KMS-11 (cell line): ENCODE measurements at regions not wholly inside any gene's neighbourhood (a gene's known extent, or its start where the extent isn't known, plus 50 kb on each side); places are given as distances from the start of the nearest gene placed in this dataset.
"Not testable (repeated sequence)": the region's sequence is repeated elsewhere in the genome, so short reads cannot be mapped to it uniquely, and the experiment has no call there.

Experiments
- H2AFZ ChIP-seq: fragments of 200-600 bp; sonication (generic); 2 replicates; pipeline ENCODE4 v1.6.1; 2016; ENCODE audit warnings: antibody characterized with exemption, mixed run types, low read depth
- H3K27ac ChIP-seq: fragments of 200-600 bp; sonication (generic); 2 replicates; pipeline ENCODE4 v1.6.1; 2016; ENCODE audit warnings: mild to moderate bottlenecking, mixed run types
- H3K27me3 ChIP-seq: fragments of 200-600 bp; sonication (generic); 2 replicates; pipeline ENCODE4 v1.6.1; 2017; ENCODE audit warnings: mild to moderate bottlenecking, low read depth, mixed run types, moderate library complexity; ENCODE audit not compliant: insufficient read depth
- H3K36me3 ChIP-seq: fragments of 200-600 bp; sonication (generic); 2 replicates; pipeline ENCODE4 v1.6.1; 2017; ENCODE audit warnings: mild to moderate bottlenecking, mixed run types; ENCODE audit not compliant: insufficient read depth
- H3K4me1 ChIP-seq: fragments of 200-600 bp; sonication (generic); 2 replicates; pipeline ENCODE4 v1.6.1; 2016; ENCODE audit warnings: mild to moderate bottlenecking, low read depth, mixed run types; ENCODE audit not compliant: poor library complexity, severe bottlenecking
- H3K4me2 ChIP-seq: fragments of 200-600 bp; sonication (generic); 2 replicates; pipeline ENCODE4 v1.7.0; 2016; ENCODE audit warnings: mild to moderate bottlenecking, mixed run types
- H3K4me3 ChIP-seq: fragments of 200-600 bp; sonication (generic); IDR thresholded peaks from 2 replicates; pipeline ENCODE4 v1.6.1; 2017; ENCODE audit warnings: low read depth, low read length, mixed read lengths; ENCODE audit not compliant: insufficient read depth
- H3K79me2 ChIP-seq: fragments of 200-600 bp; sonication (generic); 2 replicates; pipeline ENCODE4 v1.6.1; 2016; ENCODE audit warnings: low read depth, mixed run types; ENCODE audit not compliant: insufficient read depth
- H3K9ac ChIP-seq: fragments of 200-600 bp; sonication (generic); 2 replicates; pipeline ENCODE4 v1.6.1; 2016; ENCODE audit warnings: mild to moderate bottlenecking, mixed run types
- H4K20me1 ChIP-seq: fragments of 200-600 bp; sonication (generic); 2 replicates; pipeline ENCODE4 v1.6.1; 2016; ENCODE audit warnings: mild to moderate bottlenecking, mixed run types; ENCODE audit not compliant: insufficient read depth
- TF ChIP-seq, protein P1 (sequence below): fragments of 200-600 bp; sonication (generic); conservative IDR thresholded peaks from 2 replicates; pipeline ENCODE4 v1.6.1; 2017; ENCODE audit warnings: low read depth, mild to moderate bottlenecking, antibody characterized with exemption, low read length, moderate library complexity, mixed read lengths

DNA sequence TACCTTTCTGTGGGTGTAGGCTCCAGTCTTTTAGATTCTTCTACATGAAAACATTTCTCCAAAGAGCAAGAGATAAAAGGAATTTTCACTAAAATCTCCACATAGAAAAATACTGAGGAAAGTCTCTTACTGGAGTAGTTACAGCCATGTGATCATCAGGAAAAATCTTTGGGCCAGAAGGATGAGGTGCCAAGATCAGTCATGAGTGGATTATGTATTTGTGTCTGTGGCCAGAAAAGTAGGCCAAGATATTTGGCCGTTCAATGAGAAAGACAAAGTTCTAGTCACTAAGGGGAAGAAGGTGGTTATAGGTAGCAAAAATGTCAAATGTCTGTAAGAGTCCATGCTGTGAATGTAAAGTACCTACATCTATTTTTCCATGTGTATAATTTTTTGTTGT, 339.3 kb downstream of the NSUN3 start:
- Histone ChIP-seq H3K9ac (no peak overlapping the region), H3K4me2 (no peak overlapping the region), H3K4me1 (no peaks in the 10 kb centered on the region), H3K27ac (no peak overlapping the region), H2AFZ (no peak overlapping the region), H3K79me2 (no peaks in the 10 kb centered on the region), H3K36me3 (no peaks in the 10 kb centered on the region), H4K20me1 (no peaks in the 10 kb centered on the region), H3K4me3 (no peak overlapping the region), H3K27me3 (no peaks in the 10 kb centered on the region)
- TF ChIP-seq, protein P1, sequence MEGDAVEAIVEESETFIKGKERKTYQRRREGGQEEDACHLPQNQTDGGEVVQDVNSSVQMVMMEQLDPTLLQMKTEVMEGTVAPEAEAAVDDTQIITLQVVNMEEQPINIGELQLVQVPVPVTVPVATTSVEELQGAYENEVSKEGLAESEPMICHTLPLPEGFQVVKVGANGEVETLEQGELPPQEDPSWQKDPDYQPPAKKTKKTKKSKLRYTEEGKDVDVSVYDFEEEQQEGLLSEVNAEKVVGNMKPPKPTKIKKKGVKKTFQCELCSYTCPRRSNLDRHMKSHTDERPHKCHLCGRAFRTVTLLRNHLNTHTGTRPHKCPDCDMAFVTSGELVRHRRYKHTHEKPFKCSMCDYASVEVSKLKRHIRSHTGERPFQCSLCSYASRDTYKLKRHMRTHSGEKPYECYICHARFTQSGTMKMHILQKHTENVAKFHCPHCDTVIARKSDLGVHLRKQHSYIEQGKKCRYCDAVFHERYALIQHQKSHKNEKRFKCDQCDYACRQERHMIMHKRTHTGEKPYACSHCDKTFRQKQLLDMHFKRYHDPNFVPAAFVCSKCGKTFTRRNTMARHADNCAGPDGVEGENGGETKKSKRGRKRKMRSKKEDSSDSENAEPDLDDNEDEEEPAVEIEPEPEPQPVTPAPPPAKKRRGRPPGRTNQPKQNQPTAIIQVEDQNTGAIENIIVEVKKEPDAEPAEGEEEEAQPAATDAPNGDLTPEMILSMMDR = no peak

DNA sequence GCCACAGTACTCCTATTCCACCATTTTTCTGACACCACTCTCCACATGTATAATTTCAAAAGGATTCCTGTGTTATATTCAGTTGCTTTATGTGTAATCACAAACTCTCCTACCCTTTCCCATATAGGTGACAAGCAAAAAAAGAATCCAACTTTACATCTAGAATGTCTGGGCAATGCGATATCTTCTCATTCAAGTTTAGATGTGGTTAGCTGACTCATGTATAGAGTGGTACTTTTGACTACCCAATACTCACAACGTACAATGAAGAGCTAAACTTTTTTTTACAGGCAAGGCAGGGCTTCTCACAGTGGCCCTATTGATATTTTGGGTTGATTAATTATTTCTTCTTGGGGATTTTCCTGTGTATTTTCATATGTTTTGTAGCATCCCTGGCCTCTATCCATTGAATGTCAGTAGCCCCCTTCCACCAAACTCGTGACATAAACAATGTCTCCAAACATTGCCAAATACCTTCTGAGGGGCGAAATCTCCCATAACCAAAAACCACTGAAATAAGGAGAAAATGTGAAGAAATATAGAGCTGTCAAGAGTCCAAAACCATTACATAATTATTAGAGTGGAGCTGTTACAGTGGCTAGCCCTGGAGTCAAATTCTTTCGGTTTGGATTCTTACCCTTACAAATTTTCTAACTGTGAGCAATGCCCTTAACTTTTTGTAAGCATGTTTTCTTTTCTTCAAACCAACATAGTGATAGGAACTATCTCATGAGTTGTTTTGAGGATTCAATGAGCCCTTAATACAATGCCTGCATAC, 342.6 kb downstream of the NSUN3 start:
- H3K4me2 ChIP-seq = no peak overlapping the region
- H3K27me3 ChIP-seq = no peaks in the 10 kb centered on the region
- H3K27ac ChIP-seq = no peak overlapping the region
- no peaks in the 10 kb centered on the region for H3K79me2 ChIP-seq
- no peaks in the 10 kb centered on the region for H3K4me1 ChIP-seq
- TF ChIP-seq, protein P1 = no peak
- H4K20me1 ChIP-seq = no peaks in the 10 kb centered on the region
- H3K9ac ChIP-seq = no peak overlapping the region
- H3K4me3 ChIP-seq = no peak overlapping the region
- no peak overlapping the region for H2AFZ ChIP-seq
- no peaks in the 10 kb centered on the region for H3K36me3 ChIP-seq

DNA sequence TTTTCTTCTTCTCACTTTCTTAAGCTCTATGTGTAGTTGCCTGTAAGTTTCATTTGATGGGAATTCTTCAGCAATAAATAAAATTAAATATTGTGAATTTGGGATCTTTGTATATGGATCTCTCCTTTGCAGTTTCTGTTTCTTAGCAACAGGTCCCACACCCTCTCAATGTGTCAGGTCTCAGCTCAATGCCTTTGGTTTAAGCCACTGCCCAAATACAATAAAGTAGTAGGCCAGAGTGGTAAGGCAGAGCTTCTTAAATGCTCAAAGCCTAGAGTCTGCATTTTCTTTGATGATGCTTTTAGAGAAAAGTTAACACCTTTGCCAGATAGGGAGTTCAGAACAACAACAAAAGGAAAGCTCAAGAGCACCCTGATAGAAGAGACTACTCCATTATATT, 343.7 kb downstream of the NSUN3 start:
- Histone ChIP-seq H3K36me3 (no peaks in the 10 kb centered on the region), H3K79me2 (no peaks in the 10 kb centered on the region), H4K20me1 (no peaks in the 10 kb centered on the region), H3K9ac (no peak overlapping the region), H3K27ac (no peak overlapping the region), H3K27me3 (no peaks in the 10 kb centered on the region), H3K4me2 (no peak overlapping the region), H3K4me1 (no peaks in the 10 kb centered on the region), H2AFZ (no peak overlapping the region), H3K4me3 (no peak overlapping the region)
- TF ChIP-seq, protein P1 = no peak

DNA sequence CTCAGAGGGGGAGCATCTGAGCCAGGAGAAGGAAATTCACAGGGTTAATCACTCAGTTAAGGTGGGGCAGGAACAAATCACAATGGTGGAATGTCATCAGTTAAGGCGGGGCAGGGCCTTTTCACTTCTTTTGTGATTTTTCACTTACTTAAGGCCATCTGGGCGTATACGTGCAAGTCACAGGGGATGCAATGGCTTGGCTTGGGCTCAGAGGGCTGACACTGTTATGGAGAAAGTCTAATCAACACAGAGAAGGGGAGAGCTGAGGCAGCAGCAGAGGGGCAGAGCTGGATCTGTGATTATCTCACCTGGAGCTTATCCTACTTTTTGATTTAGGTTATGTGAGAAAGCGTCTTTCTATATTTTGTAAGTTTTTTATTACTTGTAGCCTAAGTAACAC, 350.1 kb downstream of the NSUN3 start:
- not testable (repeated sequence) for H3K4me3 ChIP-seq, H3K27ac ChIP-seq, H3K36me3 ChIP-seq, H3K9ac ChIP-seq, H4K20me1 ChIP-seq, H3K27me3 ChIP-seq, H3K4me2 ChIP-seq, H3K4me1 ChIP-seq, H2AFZ ChIP-seq, H3K79me2 ChIP-seq

DNA sequence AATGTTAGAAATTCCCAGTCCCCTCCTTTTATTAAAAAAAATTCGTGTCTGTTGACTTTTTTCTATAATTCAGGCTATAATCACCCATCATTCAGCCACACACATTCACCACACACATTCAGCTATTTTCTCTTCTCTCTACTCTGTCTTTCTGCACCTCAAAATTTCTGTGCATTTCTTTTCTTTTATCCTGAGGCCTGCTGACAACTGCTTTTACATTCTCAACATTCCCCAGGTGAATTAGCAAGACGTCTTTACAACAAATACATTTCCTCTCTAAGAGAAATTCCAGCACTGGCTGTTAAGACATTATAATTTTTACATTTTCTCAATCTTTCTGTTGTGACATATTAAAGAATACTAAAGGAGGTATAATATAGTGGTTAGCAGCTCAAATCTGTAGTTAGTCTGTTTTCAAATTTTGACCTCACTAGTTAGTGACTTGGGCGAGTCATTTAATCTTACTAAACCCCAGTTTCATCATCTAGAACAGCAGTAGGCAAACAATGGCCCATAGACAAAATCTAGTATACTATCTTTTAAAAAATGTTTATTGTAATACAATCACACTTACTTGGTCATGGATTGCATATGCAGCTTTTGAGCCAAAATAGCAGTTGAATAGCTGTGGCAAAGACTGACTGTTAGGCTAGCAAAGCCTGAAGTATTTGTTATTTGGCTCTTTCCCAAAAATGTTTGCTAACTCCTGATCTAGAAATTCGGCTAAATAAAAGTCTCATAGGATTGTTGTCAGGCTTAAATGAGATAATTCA, 350.7 kb downstream of the NSUN3 start:
- Histone ChIP-seq H3K4me2 (no peak overlapping the region), H4K20me1 (no peaks in the 10 kb centered on the region), H2AFZ (no peak overlapping the region), H3K27me3 (no peaks in the 10 kb centered on the region), H3K79me2 (no peaks in the 10 kb centered on the region), H3K9ac (no peak overlapping the region), H3K36me3 (no peaks in the 10 kb centered on the region), H3K4me1 (no peaks in the 10 kb centered on the region), H3K4me3 (no peak overlapping the region), H3K27ac (no peak overlapping the region)
- TF ChIP-seq, protein P1 = no peak
